NCI-H2107 treated with DMSO at 0.1 percent for 48 hours (cell line): ENCODE measurements at regions not wholly inside any gene's neighbourhood (a gene's known extent, or its start where the extent isn't known, plus 50 kb on each side); places are given as distances from the start of the nearest gene placed in this dataset.
"Not testable (repeated sequence)": the region's sequence is repeated elsewhere in the genome, so short reads cannot be mapped to it uniquely, and the experiment has no call there.

ENCODE experiments used
- DNase-seq: peaks from one replicate; lab custom pipeline; 2025; ENCODE audit not compliant: unreplicated experiment; lab: John Stamatoyannopoulos, UW

DNA sequence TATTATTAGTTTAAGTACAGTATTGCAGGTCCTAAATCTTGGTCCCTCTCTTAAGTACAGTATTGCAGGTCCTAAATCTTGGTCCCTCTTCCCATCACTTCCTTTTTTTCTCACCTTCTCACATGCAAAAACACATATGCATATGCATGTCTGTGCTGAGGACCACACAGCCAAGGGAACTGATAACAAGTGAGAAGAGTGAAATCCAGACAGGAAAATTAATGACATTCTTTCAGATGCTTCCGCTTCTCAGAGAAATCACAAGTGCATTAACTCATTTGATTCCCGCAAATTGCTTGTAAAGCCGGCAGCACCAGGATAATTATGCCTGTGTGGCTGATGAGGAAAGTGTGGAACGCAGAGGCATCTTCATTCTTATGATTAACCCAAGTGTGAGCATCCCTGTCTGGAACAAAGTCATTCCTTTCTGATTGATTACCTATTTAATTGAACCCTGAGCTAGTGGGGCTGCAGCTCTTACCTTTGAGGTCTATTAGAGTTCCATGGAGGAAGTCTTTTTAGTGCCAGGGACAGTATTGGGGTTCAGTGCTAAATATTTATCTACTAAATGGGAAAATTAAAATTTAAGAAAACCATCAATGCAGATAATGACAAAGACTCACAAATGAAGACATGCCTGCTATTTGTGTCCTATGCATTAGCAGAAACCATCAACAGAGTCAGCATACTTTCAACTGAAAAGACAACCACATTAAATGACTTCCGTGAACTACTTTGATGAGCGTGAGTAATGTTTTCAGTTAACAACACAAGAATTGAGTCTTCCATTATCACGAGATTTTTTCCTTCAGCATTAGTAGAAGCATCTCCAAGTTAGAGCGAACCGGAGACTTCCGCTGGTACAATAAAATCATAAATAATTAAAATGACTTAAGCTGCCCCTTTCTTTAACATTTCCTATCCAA, 220.4 kb upstream of the SLC35G4 start:
- DNase-seq = no peak

DNA sequence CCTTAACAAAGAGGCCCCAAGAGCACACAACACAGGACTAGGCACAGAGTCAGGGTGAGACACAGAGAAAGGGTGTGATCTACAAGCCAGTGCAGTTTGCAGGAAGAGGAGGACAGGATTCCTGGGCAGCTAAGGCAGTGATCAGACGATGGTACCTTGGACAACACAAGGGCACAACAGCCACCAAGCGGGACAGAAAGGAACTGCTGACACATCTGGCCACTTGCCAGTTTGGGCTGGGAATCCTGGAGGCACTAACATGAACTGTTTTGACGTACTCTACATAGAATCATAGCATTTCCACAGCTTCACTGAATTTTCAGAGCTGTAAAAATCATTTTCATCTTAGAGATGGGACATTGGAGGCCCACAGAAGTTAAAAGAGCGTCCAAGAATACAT, 221.5 kb upstream of the SLC35G4 start:
- DNase-seq = no peak

DNA sequence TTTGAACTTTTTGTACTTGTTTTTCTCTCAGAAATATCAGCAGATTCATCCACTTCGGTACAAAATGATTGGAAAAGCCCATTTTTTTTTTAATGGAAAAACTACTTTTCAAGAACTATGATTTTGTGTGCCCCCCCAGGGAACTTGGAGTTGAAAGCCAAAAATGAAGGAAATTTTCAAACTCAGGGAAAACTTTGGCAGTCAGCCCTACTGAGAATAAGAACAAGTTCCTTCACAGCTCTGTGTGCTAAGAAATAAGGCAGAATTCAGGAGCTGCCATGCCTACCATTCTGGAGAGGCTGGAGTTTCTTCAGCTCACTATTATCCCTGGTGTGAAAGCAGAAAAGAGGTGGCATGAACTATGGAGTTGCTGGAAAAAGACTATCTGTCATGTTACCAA, 226.0 kb upstream of the SLC35G4 start:
- DNase-seq = no peak

- no peak for DNase-seq
Measured at GRCh38 chr18:11380968-11381367, 228.4 kb upstream of the SLC35G4 start.

DNA sequence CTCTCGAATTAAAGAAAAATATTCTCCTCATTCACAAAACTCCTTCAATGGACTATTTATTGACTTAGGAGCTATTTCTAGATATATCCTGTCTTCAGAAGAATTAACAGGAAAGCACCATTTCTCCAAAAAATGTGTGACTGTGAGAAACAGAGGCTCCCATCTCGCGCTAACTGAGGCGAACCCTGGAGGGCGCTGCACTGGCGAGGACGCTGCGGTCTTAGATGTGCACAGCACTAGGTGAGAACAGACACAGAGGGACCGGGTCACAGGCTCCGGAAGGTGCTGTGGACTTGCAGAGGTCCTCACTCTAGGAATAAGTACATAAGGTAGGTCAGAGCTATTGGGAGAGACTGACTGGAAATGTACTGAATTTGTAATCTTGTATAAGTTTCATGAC, 229.7 kb upstream of the SLC35G4 start:
- DNase-seq = no peak

DNA sequence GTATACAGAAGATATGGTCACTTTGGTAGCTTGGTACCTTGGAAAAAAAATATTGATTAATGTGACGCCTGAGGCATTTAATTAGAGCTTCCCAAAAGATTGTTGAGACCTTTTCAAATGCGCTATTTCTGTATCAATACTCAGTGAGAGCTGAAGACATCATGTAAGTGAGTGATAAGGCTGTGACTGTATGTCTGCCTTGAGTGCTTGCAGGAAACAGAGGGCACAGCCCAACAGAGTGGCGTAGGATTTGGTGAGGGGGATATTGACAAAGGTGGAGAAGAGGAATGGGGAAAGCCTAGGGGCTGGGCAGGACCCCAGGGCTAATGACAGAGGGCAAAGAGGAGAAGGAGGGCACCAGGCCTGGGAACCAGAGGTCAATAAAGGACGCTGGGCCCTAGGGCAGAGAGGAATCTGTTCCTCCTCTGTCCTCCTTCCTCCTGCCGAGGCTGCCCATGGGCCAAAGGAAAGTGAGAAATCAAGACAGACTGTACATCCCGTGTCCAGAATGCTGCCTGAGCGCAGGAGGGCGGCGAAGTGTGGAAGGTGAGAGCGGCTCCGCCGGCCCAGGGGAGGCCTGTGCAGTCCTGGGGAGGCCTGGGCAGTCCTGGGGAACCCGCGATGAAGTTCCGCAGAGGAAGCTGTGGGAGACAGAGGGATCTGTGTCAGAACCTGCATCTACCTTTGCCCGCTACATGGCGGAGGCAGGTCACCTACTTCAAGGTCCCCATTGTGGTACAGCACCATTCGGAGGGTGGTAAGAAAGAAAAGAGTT, 228.6 kb upstream of the PIEZO2 start:
- no peak for DNase-seq

DNA sequence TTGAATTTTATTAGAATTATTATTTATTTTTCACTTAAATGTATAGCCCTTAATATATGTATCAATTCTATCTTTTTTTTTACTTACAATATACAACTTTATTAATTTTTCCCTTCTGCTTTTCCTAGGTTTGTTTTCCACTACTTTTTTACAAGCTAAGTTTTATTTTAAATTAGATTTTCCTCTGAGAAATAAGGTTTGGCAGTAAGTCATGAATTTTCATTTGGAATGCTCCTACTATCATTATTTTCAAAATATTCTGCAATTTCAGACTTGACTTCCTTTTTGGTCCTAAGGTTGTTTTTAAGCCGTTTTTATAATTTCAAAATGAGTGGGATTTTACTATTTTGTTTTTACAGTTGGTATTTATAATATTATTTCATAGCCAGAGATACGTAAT, 222.8 kb upstream of the PIEZO2 start:
- DNase-seq = no peak

GRCh38 chr18:11369556-11369955, 220.2 kb upstream of the PIEZO2 start:
- DNase-seq = no peak

- no peak for DNase-seq
Measured at GRCh38 chr18:11368020-11368419, 218.7 kb upstream of the PIEZO2 start.

DNA sequence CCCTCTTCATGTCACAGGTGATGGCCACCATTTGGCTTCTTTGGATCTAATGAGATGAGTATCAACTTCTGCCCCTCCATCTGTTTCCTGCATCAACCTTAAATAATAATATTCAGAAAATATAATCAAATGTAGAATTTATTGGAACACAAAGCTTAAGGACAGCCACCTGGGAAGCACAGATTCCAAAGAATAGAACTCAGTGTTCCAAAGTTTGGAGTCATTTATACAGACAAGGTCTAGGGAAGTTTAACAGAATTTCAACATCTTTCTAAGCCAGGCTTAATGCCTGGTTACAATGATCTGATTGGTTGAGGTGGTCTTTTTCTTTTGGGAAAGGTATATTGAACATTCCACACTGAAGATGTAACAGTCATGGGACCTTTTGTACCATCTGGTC, 218.0 kb upstream of the PIEZO2 start:
- no peak for DNase-seq

DNA sequence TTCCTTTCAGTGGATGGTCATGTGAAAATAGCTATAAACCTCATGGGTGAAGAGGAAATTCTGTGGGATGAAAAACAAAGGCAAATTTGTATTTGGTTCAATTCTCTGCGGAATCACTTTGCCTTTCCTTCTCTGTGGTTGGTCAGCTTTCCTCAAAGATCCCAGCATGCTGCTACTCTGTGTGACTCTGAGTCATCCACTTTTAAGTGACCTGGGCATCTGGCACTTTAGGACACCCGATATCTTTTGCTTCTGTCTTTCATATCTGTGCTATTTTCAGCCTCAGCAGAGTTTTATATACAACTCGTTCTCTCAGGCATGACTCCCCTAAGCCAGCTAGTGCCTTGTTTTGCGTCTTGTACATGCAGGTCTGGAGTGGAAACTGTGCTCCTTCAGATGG, 217.0 kb upstream of the PIEZO2 start:
- no peak for DNase-seq

DNA sequence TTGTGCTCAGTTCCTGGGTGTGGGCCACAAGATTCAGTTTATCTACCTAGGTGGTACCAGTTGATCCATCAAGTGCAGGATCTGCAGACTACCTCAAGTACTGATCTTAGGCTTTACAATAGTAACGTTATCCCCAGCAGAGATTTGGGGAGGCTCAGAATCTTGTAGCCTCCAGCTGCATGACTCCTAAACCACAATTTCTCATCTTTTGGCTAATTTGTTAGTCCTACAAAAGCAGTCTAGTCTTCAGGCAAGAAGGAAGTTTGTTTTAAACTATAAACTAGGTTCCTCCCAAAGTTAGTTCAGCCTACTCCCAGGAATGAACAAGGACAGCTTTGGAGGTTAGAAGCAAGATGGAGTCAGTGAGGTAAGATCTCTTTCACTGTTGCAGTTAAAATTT, 213.5 kb upstream of the PIEZO2 start:
- no peak for DNase-seq

DNA sequence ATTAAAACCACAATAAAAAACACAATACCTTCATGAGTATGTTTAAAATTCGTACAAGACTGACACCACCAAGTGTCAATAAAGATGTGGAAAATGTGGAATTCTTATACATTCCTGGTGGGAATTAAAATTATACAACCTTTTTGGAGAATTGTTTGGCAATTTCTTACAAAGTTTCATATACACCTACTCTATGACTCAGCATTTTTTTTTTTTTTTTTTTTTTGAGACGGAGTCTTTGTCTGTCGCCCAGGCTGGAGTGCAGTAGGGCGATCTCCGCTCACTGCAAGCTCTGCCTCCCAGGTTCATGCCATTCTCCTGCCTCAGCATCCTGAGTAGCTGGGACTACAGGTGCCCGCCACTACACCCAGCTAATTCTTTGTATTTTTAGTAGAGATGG, 212.5 kb upstream of the PIEZO2 start:
- not testable (repeated sequence) for DNase-seq

DNA sequence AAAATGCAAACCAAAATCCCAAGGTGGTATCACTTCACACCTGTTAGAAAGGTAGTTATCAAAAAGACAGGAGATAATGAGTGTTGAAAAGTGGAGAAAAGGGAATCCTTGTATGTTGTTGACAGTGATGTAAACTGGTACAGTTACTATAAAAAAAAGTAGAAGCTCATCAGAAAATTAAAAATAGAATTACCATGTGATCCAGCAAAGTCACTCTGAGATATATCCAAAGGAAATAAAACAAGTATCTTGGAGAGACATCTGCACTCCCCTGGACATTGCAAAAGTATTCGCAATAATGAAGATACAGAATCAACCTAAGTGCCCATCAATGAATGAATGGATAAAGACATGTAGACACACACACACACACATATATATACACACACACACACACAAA, 208.3 kb upstream of the PIEZO2 start:
- no peak for DNase-seq

GRCh38 chr18:11344576-11344975, 195.2 kb upstream of the PIEZO2 start:
- DNase-seq = not testable (repeated sequence)

DNA sequence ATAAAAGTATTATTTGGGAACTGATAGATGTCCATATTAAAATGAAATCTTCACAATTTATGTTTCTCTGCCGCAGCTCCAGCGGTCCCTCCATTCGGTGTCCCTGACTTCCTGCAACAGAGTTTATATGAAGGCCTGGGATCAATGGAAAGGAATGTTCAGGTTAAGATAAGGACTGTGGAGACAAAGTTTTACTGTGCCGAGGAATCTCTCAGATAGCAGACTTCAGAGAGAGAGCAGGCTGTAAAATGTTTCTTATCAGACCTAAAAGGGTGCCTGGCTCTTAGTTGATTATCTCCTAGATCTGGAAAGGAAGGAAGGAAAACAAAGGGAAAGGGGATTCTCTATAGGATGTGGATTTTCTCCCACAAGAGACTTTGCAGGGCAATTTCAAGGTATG, 193.7 kb upstream of the PIEZO2 start:
- no peak for DNase-seq

- not testable (repeated sequence) for DNase-seq
Measured at GRCh38 chr18:11342115-11342514, 192.7 kb upstream of the PIEZO2 start.

DNA sequence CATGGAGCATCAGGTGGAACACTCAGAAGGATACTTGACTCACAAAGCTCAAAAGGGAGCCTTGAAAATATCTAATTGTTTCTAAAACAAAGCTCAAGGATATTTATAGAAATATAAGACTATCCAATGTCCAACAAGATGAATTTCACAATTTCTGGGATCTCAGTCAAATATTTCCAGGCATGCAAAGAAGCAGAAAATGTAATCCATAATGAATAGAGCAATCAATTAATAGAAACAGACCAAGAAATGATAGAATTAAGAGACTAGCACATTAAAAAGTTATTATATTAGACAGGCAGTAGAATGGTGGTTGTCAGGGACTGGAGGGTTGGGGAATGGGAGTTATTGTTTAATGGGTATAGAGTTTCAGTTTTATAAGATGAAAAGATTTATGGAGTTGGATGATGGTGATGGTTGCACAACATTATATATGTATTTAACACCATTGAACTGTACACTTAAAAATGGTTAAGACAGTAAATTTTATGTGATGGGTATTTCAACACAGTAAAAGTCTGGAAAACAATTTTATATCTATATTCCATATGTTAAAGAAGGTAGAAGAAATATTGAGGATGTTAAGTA, 189.9 kb upstream of the PIEZO2 start:
- no peak for DNase-seq

- DNase-seq = no peak
Measured at GRCh38 chr18:11336241-11336640, 186.9 kb upstream of the PIEZO2 start.

DNA sequence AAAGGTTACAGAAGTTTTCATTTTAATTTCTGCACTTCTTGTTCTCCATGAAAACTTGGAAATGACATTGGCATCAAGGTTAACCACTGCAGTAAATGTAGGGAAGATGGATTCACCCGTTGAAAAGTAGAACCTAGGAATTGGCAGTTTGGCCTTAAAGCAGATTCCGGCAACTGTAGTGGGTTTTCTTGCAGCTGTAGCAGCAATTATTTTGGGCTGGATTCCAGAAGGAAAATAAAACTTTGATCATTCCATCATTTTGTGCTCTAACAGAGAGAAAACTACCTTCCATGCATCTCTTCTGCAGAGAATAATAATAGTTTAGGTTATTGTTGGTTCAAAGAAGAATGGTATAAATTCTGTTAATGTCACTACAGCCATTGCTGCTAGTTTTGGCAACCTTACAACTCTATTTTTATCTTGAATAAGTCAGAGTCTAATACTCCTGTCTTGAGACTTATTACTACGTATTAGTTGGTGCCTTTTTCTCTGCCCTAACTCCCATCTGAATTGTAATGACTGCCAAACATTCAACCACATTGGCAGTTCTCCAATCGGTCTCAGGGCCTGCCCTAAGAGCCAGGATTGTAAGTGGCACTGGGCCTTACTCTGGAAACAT, 178.1 kb upstream of the PIEZO2 start:
- DNase-seq = no peak
